Caco-2 (cell line): ENCODE measurements at regions not wholly inside any gene's neighbourhood (a gene's known extent, or its start where the extent isn't known, plus 50 kb on each side); places are given as distances from the start of the nearest gene placed in this dataset.
"Not testable (repeated sequence)": the region's sequence is repeated elsewhere in the genome, so short reads cannot be mapped to it uniquely, and the experiment has no call there.

Source experiments
- BruUV-seq: library from RNA; stranded (reverse); fragments of 400-500 nt; replicated peaks from 2 replicates; lab custom pipeline; 2021; lab: Mats Ljungman, UMichigan
- CTCF ChIA-PET: fragments of 300-600 bp; sonication (Branson Sonifier 250); formaldehyde crosslinking; loops from one replicate; lab custom pipeline; 2022; ENCODE audit warnings: antibody characterized with exemption; lab: Charles Lee
- POLR2A ChIA-PET: fragments of 300-600 bp; sonication (Branson Sonifier 250); formaldehyde crosslinking; loops from one replicate; lab custom pipeline; 2022; ENCODE audit warnings: antibody characterized with exemption; lab: Charles Lee
- DNase-seq, 2 experiments: peaks; one replicate each; pipeline versions ENCODE4 v3.0.0 to v3.0.0-alpha.2; 2020 to 2022
- H3K27me3 ChIP-seq: replicated peaks from 2 replicates; pipeline ENCODE4 v1.6.0; 2011; ENCODE audit warnings: low read length; ENCODE audit not compliant: control insufficient read depth, insufficient read depth
- H3K36me3 ChIP-seq: 2 replicates; pipeline ENCODE4 v1.5.1; 2011; ENCODE audit warnings: low read length; ENCODE audit not compliant: control insufficient read depth, insufficient read depth
- H3K4me1 ChIP-seq: fragments of 250-450 bp; sonication (Bioruptor Pico); 2 replicates; pipeline ENCODE4 v1.5.1; 2020; ENCODE audit warnings: mild to moderate bottlenecking
- H3K4me3 ChIP-seq: 2 replicates; pipeline ENCODE4 v1.5.1; 2011; ENCODE audit warnings: low read depth, mild to moderate bottlenecking, control low read depth, low read length
- H3K9me3 ChIP-seq: fragments of 250-450 bp; sonication (Bioruptor Pico); 2 replicates; pipeline ENCODE4 v1.5.1; 2020; ENCODE audit warnings: mild to moderate bottlenecking, moderate library complexity
- H3K27ac Mint-ChIP-seq: one replicate; pipeline ENCODE4 v1.8.0; 2022; ENCODE audit warnings: mixed read lengths; ENCODE audit not compliant: unreplicated experiment
- H3K27me3 Mint-ChIP-seq: one replicate; pipeline ENCODE4 v1.8.0; 2022; ENCODE audit warnings: mixed read lengths; ENCODE audit not compliant: insufficient read depth, unreplicated experiment
- H3K36me3 Mint-ChIP-seq: one replicate; pipeline ENCODE4 v1.8.0; 2022; ENCODE audit warnings: mild to moderate bottlenecking, mixed read lengths; ENCODE audit not compliant: insufficient read depth, unreplicated experiment
- H3K4me1 Mint-ChIP-seq: one replicate; pipeline ENCODE4 v1.8.0; 2022; ENCODE audit warnings: low read depth, mixed read lengths; ENCODE audit not compliant: unreplicated experiment
- H3K4me3 Mint-ChIP-seq: one replicate; pipeline ENCODE4 v1.8.0; 2022; ENCODE audit warnings: mild to moderate bottlenecking, moderate library complexity, mixed read lengths; ENCODE audit not compliant: unreplicated experiment
- H3K9me3 Mint-ChIP-seq: one replicate; pipeline ENCODE4 v1.8.0; 2022; ENCODE audit warnings: mixed read lengths; ENCODE audit not compliant: unreplicated experiment
- intact Hi-C: fragments of 100-400 bp; cut with micrococcal nuclease; formaldehyde crosslinking; loops from one replicate; pipeline ENCODE4 v1.10.0; 2022; ENCODE audit not compliant: unreplicated experiment
- TF ChIP-seq, protein P1 (sequence below), 2 experiments: fragments of 200-600 bp in 1 of 2; IDR thresholded peaks; 1 replicate in 1 of 2; 2 replicates in 1 of 2; pipeline versions ENCODE4 v1.5.1 to v1.8.0; 2011 to 2022; ENCODE audit warnings: antibody characterized with exemption in 1 of 2, control low read depth in 1 of 2, inconsistent platforms in 1 of 2, low read depth in 1 of 2, low read length in 1 of 2, mild to moderate bottlenecking in 1 of 2, moderate library complexity in 1 of 2; ENCODE audit not compliant: insufficient read depth in 1 of 2, severe bottlenecking in 1 of 2, unreplicated experiment in 1 of 2

- ChIA-PET CTCF (interaction anchor here (0.6 kb wide), 1 partner anchor 262 kb away, joined by 3 read pairs; no protein-coding TSS in a partner anchor), POLR2A (no interaction called here)
- H3K36me3 Mint-ChIP-seq, result peaks cover 7% of the 10 kb centered on the region
- H3K27ac Mint-ChIP-seq, result no peak overlapping the region
- H3K27me3 ChIP-seq, result no peaks in the 10 kb centered on the region
- intact Hi-C loops, result loop anchor here (1.0 to 5.0 kb wide), 3 partner anchors 345 to 568 kb away; no protein-coding TSS in a partner anchor
- no peaks in the 10 kb centered on the region for H3K4me1 Mint-ChIP-seq
- no peaks in the 10 kb centered on the region for H3K36me3 ChIP-seq
- no peak overlapping the region for H3K4me3 Mint-ChIP-seq
- H3K27me3 Mint-ChIP-seq, result peaks cover 4% of the 10 kb centered on the region
- TF ChIP-seq, protein P1, sequence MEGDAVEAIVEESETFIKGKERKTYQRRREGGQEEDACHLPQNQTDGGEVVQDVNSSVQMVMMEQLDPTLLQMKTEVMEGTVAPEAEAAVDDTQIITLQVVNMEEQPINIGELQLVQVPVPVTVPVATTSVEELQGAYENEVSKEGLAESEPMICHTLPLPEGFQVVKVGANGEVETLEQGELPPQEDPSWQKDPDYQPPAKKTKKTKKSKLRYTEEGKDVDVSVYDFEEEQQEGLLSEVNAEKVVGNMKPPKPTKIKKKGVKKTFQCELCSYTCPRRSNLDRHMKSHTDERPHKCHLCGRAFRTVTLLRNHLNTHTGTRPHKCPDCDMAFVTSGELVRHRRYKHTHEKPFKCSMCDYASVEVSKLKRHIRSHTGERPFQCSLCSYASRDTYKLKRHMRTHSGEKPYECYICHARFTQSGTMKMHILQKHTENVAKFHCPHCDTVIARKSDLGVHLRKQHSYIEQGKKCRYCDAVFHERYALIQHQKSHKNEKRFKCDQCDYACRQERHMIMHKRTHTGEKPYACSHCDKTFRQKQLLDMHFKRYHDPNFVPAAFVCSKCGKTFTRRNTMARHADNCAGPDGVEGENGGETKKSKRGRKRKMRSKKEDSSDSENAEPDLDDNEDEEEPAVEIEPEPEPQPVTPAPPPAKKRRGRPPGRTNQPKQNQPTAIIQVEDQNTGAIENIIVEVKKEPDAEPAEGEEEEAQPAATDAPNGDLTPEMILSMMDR (IDR thresholded peaks at IDR 0.05; ENCODE audit: insufficient read depth in 1 of 2, low read depth in 1 of 2, low read length in 1 of 2, severe bottlenecking in 1 of 2, unreplicated experiment in 1 of 2), result peak; percentile 62
- peaks cover 9% of the 10 kb centered on the region for H3K9me3 Mint-ChIP-seq
- no peak overlapping the region for H3K4me3 ChIP-seq
- peak; percentile 45 to 67 for DNase-seq
- no peaks in the 10 kb centered on the region for H3K4me1 ChIP-seq
- BruUV-seq, result no TSS peak
- no peaks in the 10 kb centered on the region for H3K9me3 ChIP-seq
Observed at GRCh38 chr9:113737517-113738271, 138.4 kb upstream of the ZNF618 start.

DNA sequence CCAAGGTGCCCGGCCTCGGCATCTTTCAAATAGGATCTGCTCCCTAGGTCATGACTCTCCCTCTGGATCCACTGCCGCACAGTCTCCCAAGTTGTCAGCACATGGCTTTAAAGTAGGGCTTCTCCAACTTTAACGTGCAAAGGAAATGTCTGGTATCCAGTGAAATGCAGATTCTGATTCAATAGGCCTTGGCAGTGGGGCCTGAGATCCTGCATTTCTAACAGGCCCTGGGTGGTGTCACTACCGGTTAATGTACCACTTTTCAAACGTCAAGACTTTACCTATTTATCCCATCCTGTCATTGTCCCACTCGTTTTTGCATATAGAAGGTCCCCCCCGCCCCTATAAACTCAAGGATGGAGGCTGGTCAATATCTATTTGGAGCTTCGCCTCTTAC lies 137.6 kb upstream of the ZNF618 start:
- H3K27me3 ChIP-seq, result no peaks in the 10 kb centered on the region
- peaks cover 6% of the 10 kb centered on the region for H3K27me3 Mint-ChIP-seq
- ChIA-PET CTCF (no interaction called here), POLR2A (interaction anchor here (0.6 kb wide), 2 partner anchors 35 to 447 kb away, joined by 3 to 6 read pairs; no protein-coding TSS in a partner anchor)
- H3K36me3 ChIP-seq, result no peaks in the 10 kb centered on the region
- no peak overlapping the region for H3K4me3 Mint-ChIP-seq
- H3K36me3 Mint-ChIP-seq, result peaks cover 7% of the 10 kb centered on the region
- no peak overlapping the region for H3K4me3 ChIP-seq
- peaks cover 9% of the 10 kb centered on the region for H3K9me3 Mint-ChIP-seq
- TF ChIP-seq, protein P1 (IDR thresholded peaks at IDR 0.05; ENCODE audit: insufficient read depth in 1 of 2, low read depth in 1 of 2, low read length in 1 of 2, severe bottlenecking in 1 of 2, unreplicated experiment in 1 of 2), result no peak
- no peak overlapping the region for H3K27ac Mint-ChIP-seq
- no peaks in the 10 kb centered on the region for H3K9me3 ChIP-seq
- no TSS peak for BruUV-seq
- no peaks in the 10 kb centered on the region for H3K4me1 ChIP-seq
- H3K4me1 Mint-ChIP-seq, result no peaks in the 10 kb centered on the region
- no peak for DNase-seq
- intact Hi-C loops, result loop anchor here (5.0 kb wide), 2 partner anchors 344 to 554 kb away; no protein-coding TSS in a partner anchor

- no peaks in the 10 kb centered on the region for H3K36me3 ChIP-seq
- Mint-ChIP-seq H3K4me1 (no peaks in the 10 kb centered on the region), H3K27ac (no peak overlapping the region), H3K4me3 (no peak overlapping the region), H3K36me3 (peaks cover 7% of the 10 kb centered on the region), H3K9me3 (peaks cover 8% of the 10 kb centered on the region), H3K27me3 (peaks cover 6% of the 10 kb centered on the region)
- POLR2A ChIA-PET, result interaction anchor here (0.6 kb wide), 2 partner anchors 34 to 448 kb away, joined by 3 to 6 read pairs; no protein-coding TSS in a partner anchor
- DNase-seq, result no peak
- TF ChIP-seq, protein P1 (IDR thresholded peaks at IDR 0.05; ENCODE audit: insufficient read depth in 1 of 2, low read depth in 1 of 2, low read length in 1 of 2, severe bottlenecking in 1 of 2, unreplicated experiment in 1 of 2), result no peak
- intact Hi-C loops, result loop anchor here (5.0 kb wide), 2 partner anchors 343 to 553 kb away; no protein-coding TSS in a partner anchor
- CTCF ChIA-PET, result no interaction called here
- no TSS peak for BruUV-seq
- no peaks in the 10 kb centered on the region for H3K27me3 ChIP-seq
- no peak overlapping the region for H3K4me3 ChIP-seq
- H3K4me1 ChIP-seq, result no peaks in the 10 kb centered on the region
- no peaks in the 10 kb centered on the region for H3K9me3 ChIP-seq
Observed at GRCh38 chr9:113738893-113739604, 137.1 kb upstream of the ZNF618 start.

- POLR2A ChIA-PET, H3K4me1 ChIP-seq, H3K27me3 Mint-ChIP-seq, H3K9me3 ChIP-seq, CTCF ChIA-PET, H3K27ac Mint-ChIP-seq, H3K9me3 Mint-ChIP-seq, H3K36me3 Mint-ChIP-seq, DNase-seq, H3K4me1 Mint-ChIP-seq, H3K4me3 ChIP-seq, H3K36me3 ChIP-seq, BruUV-seq, H3K27me3 ChIP-seq, H3K4me3 Mint-ChIP-seq: not testable (repeated sequence)
- intact Hi-C loops, result loop anchor here (5.0 to 10.0 kb wide), 3 partner anchors 295 to 552 kb away; no protein-coding TSS in a partner anchor
Observed at GRCh38 chr9:113739605-113740507, 136.3 kb upstream of the ZNF618 start.
